ENCODE measurements at regions not wholly inside any gene's neighbourhood (a gene's known extent, or its start where the extent isn't known, plus 50 kb on each side); places are given as distances from the start of the nearest gene placed in this dataset.

- no peak overlapping the region for H3K27ac ChIP-seq (ENCODE audit: low read depth, low read length)
- TF ChIP-seq ATF2 (IDR thresholded peaks at IDR 0.05; ENCODE audit: low read length) = no peak
- TF ChIP-seq CTBP2 (IDR thresholded peaks at IDR 0.05; ENCODE audit: borderline replicate concordance, insufficient read depth, insufficient read length, low read length) = no peak
- no peak for TF ChIP-seq MAX (IDR thresholded peaks at IDR 0.05)
- TF ChIP-seq ATF3 (IDR thresholded peaks at IDR 0.05; ENCODE audit: insufficient read depth, low read depth, low read length) = no peak
- no peak for TF ChIP-seq EP300 (IDR thresholded peaks at IDR 0.05; ENCODE audit: borderline replicate concordance in 1 of 2, low read depth in 2 of 2, low read length in 2 of 2)
- TF ChIP-seq TEAD4 (IDR thresholded peaks at IDR 0.05; ENCODE audit: low read depth, low read length) = no peak
- TF ChIP-seq TAF1 (IDR thresholded peaks at IDR 0.05; ENCODE audit: low read depth, low read length) = no peak
- TF ChIP-seq YY1 (IDR thresholded peaks at IDR 0.05; ENCODE audit: low read depth, low read length) = no peak
- TF ChIP-seq RBBP5 (IDR thresholded peaks at IDR 0.05; ENCODE audit: borderline replicate concordance, low read depth, low read length) = no peak
- no peak for TF ChIP-seq JUN (IDR thresholded peaks at IDR 0.05; ENCODE audit: low read depth, low read length)
- no peak for TF ChIP-seq JUND (IDR thresholded peaks at IDR 0.05; ENCODE audit: low read length)
- no peak for TF ChIP-seq TBP (IDR thresholded peaks at IDR 0.05; ENCODE audit: low read depth, low read length)
Observed at GRCh38 chr4:24229978-24230377, 340.1 kb upstream of the PPARGC1A start.

More at GRCh38 chr4:24229978-24230377, 340.1 kb upstream of the PPARGC1A start:
- no peak overlapping the region for H2BK12ac ChIP-seq (ENCODE audit: low read depth, low read length)
- no peak overlapping the region for H3K56ac ChIP-seq (replicated peaks; ENCODE audit: insufficient read length, low read depth, low read length)
- POLR2A ChIA-PET (ENCODE audit: partially characterized antibody) = no interaction called here
- H4K8ac ChIP-seq (ENCODE audit: extremely low read depth, insufficient read depth, low read length) = no peak overlapping the region
- no peak overlapping the region for H3K14ac ChIP-seq (ENCODE audit: insufficient read length)
- no peak overlapping the region for H2BK120ac ChIP-seq (replicated peaks; ENCODE audit: low read depth, low read length)
- WGBS, 2 experiments (ENCODE audit: extremely low coverage in 1 of 2, insufficient coverage in 1 of 2, insufficient read length in 1 of 2, insufficient replicate concordance in 2 of 2, low coverage in 1 of 2, low lambda C conversion rate in 2 of 2, missing lambda C conversion rate in 1 of 2) = 74% methylated on average over 4 of the region's 4 CpGs; no CpG with 5 or more reads in 1 of the 2 experiments
- no peak overlapping the region for H4K5ac ChIP-seq (ENCODE audit: insufficient read length, low read depth, low read length)
- H3K4me2 ChIP-seq (ENCODE audit: insufficient read depth in 1 of 2, low read depth in 2 of 2, low read length in 2 of 2) = no peak overlapping the region
- no peak overlapping the region for H3K18ac ChIP-seq (ENCODE audit: extremely low read depth, low read length)
- peaks cover 2% of the 10 kb centered on the region; the same call in 1 of the 2 replicates for H3K79me1 ChIP-seq (ENCODE audit: low read depth, low read length)
- peaks cover 0 to 7% (median 1%) of the 10 kb centered on the region in 4 experiments; a peak in 1 of 7 replicates for H3K4me1 ChIP-seq (replicated peaks in 1 of 4; ENCODE audit: control insufficient read depth in 3 of 4, insufficient read depth in 4 of 4, low read length in 3 of 4)
- no peak overlapping the region for H2BK20ac ChIP-seq (ENCODE audit: low read length)
- H4K91ac ChIP-seq (replicated peaks; ENCODE audit: insufficient read length, low read length) = no peak overlapping the region
- H3K9me3 ChIP-seq (ENCODE audit: insufficient read depth in 2 of 2, low read depth in 1 of 2, low read length in 1 of 2) = no peaks in the 10 kb centered on the region
- no peaks in the 10 kb centered on the region for H3K27me3 ChIP-seq (replicated peaks in 1 of 4; ENCODE audit: control insufficient read depth in 3 of 4, extremely low read depth in 1 of 4, insufficient read depth in 3 of 4, low read length in 3 of 4)
- FAIRE-seq (no peak), DNase-seq (ENCODE audit: low read depth in 1 of 2, low spot score in 2 of 2) (no peak)
- no peak overlapping the region for H3K4ac ChIP-seq (replicated peaks; ENCODE audit: insufficient read length, low read depth, low read length)
- no peaks in the 10 kb centered on the region for H4K20me1 ChIP-seq (replicated peaks in 1 of 2; ENCODE audit: control insufficient read depth in 1 of 2, insufficient read depth in 2 of 2, low read length in 2 of 2)
- H3K79me2 ChIP-seq (ENCODE audit: control insufficient read depth in 1 of 2, insufficient read depth in 2 of 2, low read length in 2 of 2) = no peaks in the 10 kb centered on the region
- H2BK5ac ChIP-seq (ENCODE audit: low read depth, low read length) = no peak overlapping the region
- H2AFZ ChIP-seq (ENCODE audit: low read length) = no peak overlapping the region
- H2BK15ac ChIP-seq (ENCODE audit: low read length) = no peak overlapping the region
- no peak overlapping the region for H3K4me3 ChIP-seq (ENCODE audit: extremely low read depth in 1 of 4, insufficient read depth in 2 of 4, low read depth in 3 of 4, low read length in 4 of 4)
- H2AK5ac ChIP-seq (ENCODE audit: low read depth, low read length) = no peak overlapping the region
- H3K9ac ChIP-seq (replicated peaks in 1 of 4; ENCODE audit: extremely low read depth in 1 of 4, low read depth in 3 of 4, low read length in 3 of 4) = no peak overlapping the region
- H3K36me3 ChIP-seq (ENCODE audit: control insufficient read depth in 2 of 4, insufficient read depth in 4 of 4, low read length in 3 of 4) = no peaks in the 10 kb centered on the region
- no peaks in the 10 kb centered on the region for H3K23me2 ChIP-seq (ENCODE audit: low read depth, low read length)
- CTCF ChIA-PET (ENCODE audit: partially characterized antibody) = interaction anchor here (0.6 to 1.6 kb wide), 2 partner anchors 22 to 91 kb away, joined by 3 read pairs; no protein-coding TSS in a partner anchor
- H3K23ac ChIP-seq (ENCODE audit: insufficient read length) = no peak overlapping the region
